Calu3 (cell line): ENCODE measurements at regions not wholly inside any gene's neighbourhood (a gene's known extent, or its start where the extent isn't known, plus 50 kb on each side); places are given as distances from the start of the nearest gene placed in this dataset. TPM values are rescaled to one million over a fixed set of nuclear protein-coding genes. Genes with fewer than 3 reads are reported as not detected.

Source experiments
- BruUV-seq: library from RNA; stranded (reverse); fragments of 400-500 nt; replicated peaks from 2 replicates; lab custom pipeline; 2021; lab: Mats Ljungman, UMichigan
- CTCF ChIA-PET: fragments of 300-600 bp; sonication (Branson Sonifier 250); formaldehyde crosslinking; loops from one replicate; lab custom pipeline; 2022; ENCODE audit warnings: antibody characterized with exemption; lab: Charles Lee
- DNase-seq: peaks from one replicate; pipeline ENCODE4 v3.0.0; 2022
- H3K27ac Mint-ChIP-seq: one replicate; pipeline ENCODE4 v1.8.0; 2022; ENCODE audit warnings: mixed read lengths; ENCODE audit not compliant: unreplicated experiment
- H3K27me3 Mint-ChIP-seq: one replicate; pipeline ENCODE4 v1.8.0; 2022; ENCODE audit warnings: mixed read lengths; ENCODE audit not compliant: unreplicated experiment
- H3K36me3 Mint-ChIP-seq: one replicate; pipeline ENCODE4 v1.8.0; 2022; ENCODE audit warnings: mild to moderate bottlenecking, moderate library complexity, mixed read lengths; ENCODE audit not compliant: insufficient read depth, unreplicated experiment
- H3K4me1 Mint-ChIP-seq: one replicate; pipeline ENCODE4 v1.8.0; 2022; ENCODE audit warnings: mild to moderate bottlenecking, low read depth, mixed read lengths; ENCODE audit not compliant: unreplicated experiment
- H3K4me3 Mint-ChIP-seq: one replicate; pipeline ENCODE4 v1.8.0; 2022; ENCODE audit warnings: mild to moderate bottlenecking, low read depth, moderate library complexity, mixed read lengths; ENCODE audit not compliant: unreplicated experiment
- H3K9me3 Mint-ChIP-seq: one replicate; pipeline ENCODE4 v1.8.0; 2022; ENCODE audit warnings: low read depth, mixed read lengths; ENCODE audit not compliant: unreplicated experiment
- CTCF ChIP-seq: fragments of 200-600 bp; IDR thresholded peaks from one replicate; pipeline ENCODE4 v1.8.0; 2022; ENCODE audit warnings: antibody characterized with exemption; ENCODE audit not compliant: unreplicated experiment
- intact Hi-C: fragments of 100-400 bp; cut with micrococcal nuclease; formaldehyde crosslinking; loops from one replicate; pipeline ENCODE4 v1.10.0; 2022; ENCODE audit not compliant: unreplicated experiment
- microRNA-seq: library from miRNA; unstranded; fragments of <30 nt; microRNA quantifications from one replicate; pipeline ENCODE4 v1.2.0, GENCODE V29; 2022

- intact Hi-C loops: no loop called here
- no TSS peak for BruUV-seq
- no peak for TF ChIP-seq CTCF
- no peaks in the 10 kb centered on the region for H3K27me3 Mint-ChIP-seq
- no peak for DNase-seq
- CTCF ChIA-PET: no interaction called here
- no peaks in the 10 kb centered on the region for H3K9me3 Mint-ChIP-seq
- no peak overlapping the region for H3K4me3 Mint-ChIP-seq
- no peak overlapping the region for H3K27ac Mint-ChIP-seq
- no peaks in the 10 kb centered on the region for H3K36me3 Mint-ChIP-seq
- H3K4me1 Mint-ChIP-seq: no peaks in the 10 kb centered on the region
Measured at GRCh38 chr6:19771753-19772336, 65.3 kb upstream of the ID4 start.

GRCh38 chr6:19772891-19773290 is 64.3 kb upstream of the ID4 start:
- intact Hi-C loops: no loop called here

GRCh38 chr6:19781269-19781668 is 55.9 kb upstream of the ID4 start:
- intact Hi-C loops: no loop called here
- no TSS peak for BruUV-seq
- no peak for DNase-seq
- Mint-ChIP-seq H3K4me1 (no peaks in the 10 kb centered on the region), H3K27me3 (no peaks in the 10 kb centered on the region), H3K4me3 (no peak overlapping the region), H3K36me3 (no peaks in the 10 kb centered on the region), H3K27ac (no peak overlapping the region), H3K9me3 (no peaks in the 10 kb centered on the region)
- no peak for TF ChIP-seq CTCF
- CTCF ChIA-PET: interaction anchor here (0.6 to 1.4 kb wide), 2 partner anchors 29 to 70 kb away, joined by 3 to 4 read pairs; no protein-coding TSS in a partner anchor

More at GRCh38 chr6:19772891-19773290, 64.3 kb upstream of the ID4 start:
- DNase-seq: no peak
- Mint-ChIP-seq H3K9me3 (no peaks in the 10 kb centered on the region), H3K4me3 (no peak overlapping the region), H3K36me3 (no peaks in the 10 kb centered on the region), H3K27ac (no peak overlapping the region), H3K4me1 (no peaks in the 10 kb centered on the region), H3K27me3 (no peaks in the 10 kb centered on the region)
- TF ChIP-seq CTCF: no peak
- BruUV-seq: no TSS peak
- CTCF ChIA-PET: no interaction called here

GRCh38 chr6:19782588-19782987 is 54.6 kb upstream of the ID4 start:
- DNase-seq: no peak
- Mint-ChIP-seq H3K9me3 (no peaks in the 10 kb centered on the region), H3K4me1 (no peaks in the 10 kb centered on the region), H3K36me3 (no peaks in the 10 kb centered on the region), H3K4me3 (no peak overlapping the region), H3K27me3 (no peaks in the 10 kb centered on the region), H3K27ac (no peak overlapping the region)
- CTCF ChIA-PET: no interaction called here
- intact Hi-C loops: no loop called here
- no TSS peak for BruUV-seq
- TF ChIP-seq CTCF: no peak

Small RNA genes lying in the stretch of these regions (microRNA-seq; reads per million reads assigned to microRNA genes)
- gene MIR548A1: not detected
